Right kidney (tissue), 1 donor: ENCODE measurements at regions not wholly inside any gene's neighbourhood (a gene's known extent, or its start where the extent isn't known, plus 50 kb on each side); places are given as distances from the start of the nearest gene placed in this dataset.
"Not testable (repeated sequence)": the region's sequence is repeated elsewhere in the genome, so short reads cannot be mapped to it uniquely, and the experiment has no call there.

Experiments used
- DNase-seq: peaks from one replicate; pipeline ENCODE4 v3.0.0-alpha.2; 2016

DNA sequence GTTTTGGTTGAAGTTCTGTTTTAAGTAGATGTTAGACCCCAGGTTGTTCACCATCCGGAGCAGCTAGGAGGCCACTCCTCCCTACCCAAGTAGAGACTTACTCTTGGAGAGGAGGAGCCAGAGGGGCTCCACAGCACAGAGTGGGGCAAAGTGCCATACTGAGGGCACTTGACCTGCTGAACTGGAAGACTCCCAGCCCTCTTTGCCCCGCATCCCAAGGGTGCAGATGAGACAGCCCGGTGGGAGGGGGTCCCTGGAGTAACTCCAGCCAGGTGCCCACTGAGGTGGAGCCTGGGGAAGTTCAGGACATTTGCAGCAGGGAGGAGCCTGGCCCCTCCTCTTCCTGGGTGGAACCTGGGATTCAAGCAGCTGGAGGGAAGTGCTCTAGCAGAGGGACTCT is 102.1 kb upstream of the GPR6 start:
- DNase-seq, result no peak

DNA sequence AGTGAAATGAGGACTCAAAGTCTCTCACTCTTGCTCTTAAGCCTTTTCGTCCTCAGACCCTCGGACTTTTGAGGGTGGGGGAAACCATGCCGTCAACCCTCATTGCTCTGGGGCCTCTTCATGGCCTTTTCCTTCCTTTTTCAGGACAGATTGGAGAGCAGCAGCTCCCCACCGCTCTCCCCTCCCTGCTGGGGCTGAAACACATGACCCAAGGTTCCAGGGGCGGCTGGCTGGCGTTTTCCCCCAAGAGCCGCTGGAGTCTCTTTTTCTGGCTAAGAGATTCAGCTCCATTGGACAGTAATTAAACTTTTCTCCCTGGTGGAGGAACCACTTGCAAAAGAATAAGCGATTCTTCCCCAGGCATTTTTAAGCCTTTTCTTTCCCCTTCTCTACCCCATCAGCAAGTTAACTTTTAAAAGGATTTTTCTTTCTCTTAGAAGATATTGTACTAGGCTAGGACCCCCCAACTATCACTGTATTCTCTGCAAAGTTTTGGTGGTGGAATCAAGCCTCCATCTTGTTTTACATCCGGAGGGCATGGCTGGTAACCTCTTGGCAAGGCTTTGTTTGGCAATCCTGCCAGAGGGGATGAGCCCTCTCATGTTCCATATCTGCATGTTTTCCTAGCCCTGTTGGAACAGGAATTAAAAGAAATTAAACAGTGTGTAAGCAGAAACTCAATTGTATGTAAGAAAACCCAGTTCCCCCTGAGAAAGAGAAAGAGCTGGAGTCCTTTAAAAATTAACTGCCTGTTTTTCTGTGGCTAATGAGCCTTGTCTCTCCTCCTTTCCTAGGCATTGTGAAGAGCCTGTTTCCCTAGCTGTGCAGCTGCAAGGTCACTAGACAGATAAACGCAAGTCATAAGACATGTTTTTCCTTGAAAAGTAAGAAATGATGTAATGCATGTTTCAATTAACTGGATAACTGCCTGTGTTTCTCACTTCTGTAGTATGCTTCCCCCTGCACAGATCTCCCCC is 100.8 kb upstream of the GPR6 start:
- DNase-seq, result peak; percentile 63

DNA sequence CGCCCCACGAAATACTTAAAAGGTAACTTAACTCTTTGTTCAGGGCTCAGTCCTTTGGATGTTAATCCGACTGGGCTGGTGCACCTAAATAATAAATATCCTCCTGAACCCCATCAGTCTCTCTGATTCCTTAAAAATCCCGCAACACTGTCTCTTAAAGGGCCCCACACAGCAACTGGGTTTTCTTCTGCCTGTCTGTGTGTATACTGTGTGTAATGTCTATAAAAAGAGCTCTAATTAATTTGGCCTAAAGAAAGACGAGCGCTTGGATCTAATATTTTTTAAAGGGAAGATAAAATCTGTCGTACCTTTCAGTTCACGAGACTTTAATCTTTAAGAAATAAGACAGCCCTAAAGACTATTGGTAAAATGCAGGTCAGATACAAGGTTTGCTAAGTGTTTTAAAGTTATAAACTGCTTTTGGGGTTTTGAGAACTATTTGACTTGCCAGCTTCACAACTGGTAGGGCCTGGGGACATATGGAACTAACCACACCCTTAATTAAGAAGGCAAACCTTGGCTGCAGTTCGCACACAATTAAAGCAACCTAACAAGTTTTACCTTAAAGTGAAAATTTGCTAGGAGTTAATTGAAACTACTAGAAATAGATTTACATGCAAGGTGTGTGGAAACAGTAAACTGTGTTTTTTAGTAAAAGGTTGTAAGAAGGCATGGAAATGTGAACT is 100.0 kb upstream of the GPR6 start:
- peak; percentile 26 for DNase-seq

DNA sequence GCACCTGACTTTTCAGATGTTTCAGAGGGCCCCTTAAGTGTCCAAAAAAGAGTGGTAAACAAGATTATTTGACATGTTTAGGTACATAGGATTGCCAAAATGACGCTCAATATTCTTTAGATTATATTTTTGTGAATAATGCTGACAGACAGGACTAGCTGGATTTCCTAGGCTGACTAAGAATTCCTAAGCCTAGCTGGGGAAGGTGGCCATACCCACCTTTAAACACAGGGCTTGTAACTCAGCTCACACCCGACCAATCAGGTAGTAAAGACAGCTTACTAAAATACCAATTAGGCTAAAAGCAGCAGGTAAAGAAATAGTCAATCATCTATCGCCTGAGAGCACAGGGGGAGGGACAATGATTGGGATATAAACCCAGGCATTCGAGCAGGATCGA is 99.0 kb upstream of the GPR6 start:
- DNase-seq, result not testable (repeated sequence)

DNA sequence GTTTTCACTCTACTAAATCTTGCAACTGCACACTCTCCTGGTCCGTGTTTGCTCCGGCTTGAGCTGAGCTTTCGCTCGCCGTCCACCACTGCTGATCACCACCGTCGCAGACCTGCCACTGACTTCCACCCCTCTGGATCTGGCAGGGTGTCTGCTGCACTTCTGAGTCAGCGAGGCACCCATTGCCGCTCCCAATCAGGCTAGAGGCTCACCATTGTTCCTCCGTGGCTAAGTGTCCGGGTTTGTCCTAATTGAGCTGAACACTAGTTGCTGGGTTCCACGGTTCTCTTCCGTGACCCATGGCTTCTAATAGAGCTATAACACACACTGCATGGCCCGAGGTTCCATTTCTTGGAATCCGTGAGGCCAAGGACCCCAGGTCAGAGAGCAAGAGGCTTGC is 98.6 kb upstream of the GPR6 start:
- peak; percentile 19 for DNase-seq

DNA sequence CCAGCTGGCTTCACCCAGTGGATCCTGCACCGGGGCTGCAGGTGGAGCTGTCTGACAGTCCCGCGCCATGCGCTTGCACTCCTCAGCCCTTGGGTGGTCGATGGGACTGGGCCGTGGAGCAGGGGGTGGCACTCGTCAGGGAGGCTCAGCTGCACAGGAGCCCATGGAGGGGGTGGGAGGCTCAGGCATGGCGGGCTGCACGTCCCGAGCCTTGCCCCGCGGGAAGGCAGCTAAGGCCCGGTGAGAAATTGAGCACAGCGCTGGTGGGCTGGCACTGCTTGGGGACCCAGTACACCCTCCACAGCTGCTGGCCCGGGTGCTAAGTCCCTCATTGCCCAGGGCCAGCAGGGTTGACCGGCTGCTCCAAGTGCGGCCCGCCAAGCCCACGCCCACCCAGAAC is 97.0 kb upstream of the GPR6 start:
- not testable (repeated sequence) for DNase-seq

DNA sequence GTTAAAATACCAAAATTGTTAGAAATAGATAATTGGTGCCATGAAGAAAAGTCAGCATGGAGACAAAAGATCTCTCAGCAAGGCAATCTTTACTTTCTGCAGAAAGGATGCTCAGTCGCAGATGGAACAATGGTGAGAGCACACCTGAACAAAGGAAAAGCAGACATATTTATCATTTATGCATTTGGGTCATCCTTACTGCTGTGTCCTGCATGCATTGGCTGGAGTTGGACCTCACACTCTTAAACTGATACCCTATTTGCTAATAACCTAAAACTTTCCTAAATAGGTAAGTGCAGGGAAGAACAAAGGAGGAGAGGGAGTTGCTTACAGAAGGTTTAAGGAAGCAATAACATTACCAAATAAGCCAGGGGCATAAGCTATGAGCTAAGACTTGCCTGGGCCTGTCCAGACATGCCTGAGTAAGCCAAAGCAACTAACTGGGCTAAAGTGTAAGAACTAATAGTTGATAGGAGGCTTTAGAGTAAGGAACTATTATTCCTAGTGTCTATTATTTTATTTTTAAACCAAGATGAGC is 96.1 kb upstream of the GPR6 start:
- not testable (repeated sequence) for DNase-seq

DNA sequence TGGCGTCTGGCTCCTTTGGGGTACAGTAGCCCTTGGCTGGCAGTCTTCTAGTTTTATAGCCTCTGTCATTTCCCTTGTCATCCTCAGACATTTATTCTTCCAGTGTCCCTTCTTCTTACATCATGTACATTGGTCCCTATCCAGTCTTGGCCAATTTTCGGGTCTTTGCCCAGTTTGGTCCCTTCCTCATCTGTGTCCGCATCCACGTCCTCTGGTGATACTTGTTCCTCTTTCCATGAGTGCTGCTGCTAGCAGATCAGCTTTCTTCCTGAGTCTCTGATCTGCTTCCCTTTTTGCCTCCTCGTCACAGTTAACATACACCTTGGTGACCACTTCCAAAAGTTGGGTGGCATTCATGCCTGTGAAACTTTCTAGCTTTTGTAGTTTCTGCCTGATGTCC is 86.2 kb upstream of the GPR6 start:
- no peak for DNase-seq

DNA sequence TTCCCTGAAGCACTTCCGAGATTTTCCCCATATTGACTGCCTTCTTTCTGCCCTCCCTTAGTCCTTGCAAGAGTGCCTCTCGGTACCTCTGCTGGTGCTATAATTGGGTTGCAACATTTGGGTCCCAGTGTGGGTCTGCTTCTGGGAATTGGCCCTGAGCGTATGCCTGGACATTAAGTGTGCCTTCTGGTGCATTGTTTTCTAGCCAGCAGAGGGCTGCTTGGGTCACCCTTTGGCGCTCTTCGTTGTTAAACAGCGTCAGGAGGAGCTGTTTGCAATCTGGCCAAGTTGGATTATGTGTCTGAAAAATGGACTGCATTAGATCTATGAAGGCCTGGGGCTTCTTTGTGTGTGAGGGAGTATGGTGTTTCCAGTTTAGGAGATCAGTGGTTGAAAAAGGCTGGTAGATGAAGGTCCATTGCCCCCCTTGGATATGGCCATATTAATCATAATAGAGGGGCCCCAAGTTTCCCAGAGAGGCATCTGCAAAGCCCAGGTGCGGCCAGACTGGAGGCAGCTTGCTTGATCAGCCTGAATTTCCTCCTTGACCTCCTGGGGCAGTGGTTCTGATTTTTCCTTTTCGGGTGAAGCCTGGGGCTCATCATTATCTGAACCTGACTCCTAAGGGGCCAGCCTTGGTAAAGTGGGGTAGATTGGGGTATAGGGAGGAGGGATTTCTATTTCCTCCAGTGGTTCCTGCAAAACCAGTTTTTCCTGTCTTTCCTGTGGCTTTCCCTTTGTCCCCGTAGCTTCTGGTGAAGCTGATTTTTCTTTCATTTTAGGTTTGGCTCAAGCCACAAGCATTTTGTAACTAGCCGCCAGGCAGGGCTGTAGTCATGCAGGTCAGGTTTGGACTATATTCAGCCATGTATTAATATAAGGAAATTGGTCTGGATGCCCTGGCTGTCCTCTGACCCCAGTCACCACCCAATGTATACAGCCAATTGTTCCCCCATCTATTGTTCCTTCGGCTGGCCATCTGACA is 85.4 kb upstream of the GPR6 start:
- DNase-seq, result peak; percentile 37

DNA sequence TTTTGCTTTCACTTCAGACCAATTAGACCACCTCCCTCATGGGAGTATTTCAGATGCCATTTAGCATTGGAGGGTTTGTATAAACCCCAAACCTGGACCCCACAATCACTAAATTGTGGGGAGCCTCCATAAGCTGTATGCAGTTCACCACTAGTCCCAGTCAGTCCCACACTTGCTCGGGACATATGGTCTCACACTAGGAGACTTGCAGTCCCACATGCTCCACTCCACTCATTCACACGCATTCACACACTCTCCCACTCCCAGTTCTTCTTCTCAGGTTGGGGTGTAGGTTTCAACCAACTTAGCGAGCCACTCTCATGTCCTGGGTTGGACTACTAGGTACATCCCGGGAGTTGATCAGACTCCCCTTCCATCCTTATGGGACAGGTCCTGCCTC is 84.5 kb upstream of the GPR6 start:
- no peak for DNase-seq

DNA sequence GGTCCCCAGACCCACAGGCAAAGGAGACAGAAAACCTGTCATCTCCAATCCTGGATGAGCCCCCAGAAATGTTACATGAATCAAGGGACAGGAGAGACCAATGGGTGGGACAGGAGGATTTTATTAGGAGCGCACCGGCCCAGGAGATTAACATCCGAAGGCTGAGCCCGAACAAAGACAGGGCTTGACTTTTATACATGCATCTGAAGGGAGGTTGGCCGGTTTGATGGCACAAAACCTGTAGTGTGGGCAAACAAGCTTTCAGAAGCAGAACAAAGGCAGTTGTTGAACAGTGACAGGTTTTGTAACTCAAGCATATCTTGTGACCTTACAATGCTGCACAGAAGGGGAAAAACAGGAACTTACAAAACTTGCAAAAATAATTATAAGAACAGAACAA is 83.9 kb upstream of the GPR6 start:
- no peak for DNase-seq

DNA sequence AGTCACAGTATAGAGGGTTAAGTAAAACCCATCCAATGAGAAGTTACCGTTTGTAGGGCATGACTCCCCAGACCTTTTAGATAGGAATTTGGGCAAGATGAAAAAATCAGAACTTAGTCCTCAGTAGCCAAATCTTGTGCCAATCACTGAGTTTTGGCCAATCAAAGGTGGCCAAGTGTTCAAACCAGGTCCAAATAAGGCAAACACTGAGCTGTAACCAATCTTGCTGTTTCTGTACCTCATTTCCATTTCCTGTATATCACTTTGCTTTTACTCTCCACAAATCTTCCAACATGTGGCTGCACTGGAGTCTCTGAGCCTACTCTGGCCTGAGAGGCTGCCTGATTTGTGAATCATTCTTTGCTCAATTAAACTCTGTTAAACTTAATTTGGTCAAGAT is 81.8 kb upstream of the GPR6 start:
- no peak for DNase-seq

DNA sequence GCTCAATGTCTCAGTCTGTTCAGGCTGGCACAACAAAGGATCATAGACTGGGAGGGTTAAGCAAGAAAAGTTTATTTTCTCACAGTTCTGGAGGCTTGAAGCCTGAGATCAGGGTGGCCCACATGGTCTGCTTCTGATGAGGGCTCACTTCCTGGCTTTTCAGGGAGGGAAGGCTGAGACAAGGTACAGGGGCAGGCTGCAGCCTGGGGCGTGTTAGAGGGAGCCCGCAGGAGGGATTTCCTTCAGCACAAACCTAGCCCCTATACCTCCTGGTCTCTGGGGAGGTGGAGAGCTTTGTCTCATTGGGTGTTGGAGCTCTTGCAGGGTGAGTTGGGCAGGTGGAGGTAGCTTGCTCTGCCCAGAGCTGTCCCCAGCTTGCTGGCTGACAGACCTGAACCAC is 81.1 kb upstream of the GPR6 start:
- no peak for DNase-seq

DNA sequence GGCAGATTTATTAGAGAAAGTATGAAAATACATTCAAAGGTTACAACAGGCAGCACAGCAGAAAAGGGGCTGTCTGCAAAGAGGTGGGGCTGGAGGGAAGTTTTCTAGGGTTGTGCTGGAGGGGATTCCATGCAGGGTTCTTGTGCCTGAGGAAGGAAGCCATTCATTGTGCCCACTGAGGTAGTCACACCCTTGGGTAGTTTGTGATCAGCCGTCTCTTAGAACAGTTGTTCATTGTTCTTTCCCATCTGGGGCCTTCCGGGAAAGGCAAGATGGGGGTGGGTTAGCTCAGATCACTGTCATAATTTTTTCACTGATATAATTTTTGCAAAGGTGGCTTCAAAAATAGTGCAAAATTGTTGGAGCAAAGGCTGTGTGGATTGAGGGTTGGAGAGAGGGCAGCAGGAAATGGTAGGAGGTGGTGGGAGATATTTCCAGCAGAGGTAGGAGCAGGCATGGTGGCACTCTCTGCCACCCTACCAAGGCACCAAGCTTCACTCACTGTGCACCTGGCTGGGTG is 80.5 kb upstream of the GPR6 start:
- DNase-seq, result no peak

DNA sequence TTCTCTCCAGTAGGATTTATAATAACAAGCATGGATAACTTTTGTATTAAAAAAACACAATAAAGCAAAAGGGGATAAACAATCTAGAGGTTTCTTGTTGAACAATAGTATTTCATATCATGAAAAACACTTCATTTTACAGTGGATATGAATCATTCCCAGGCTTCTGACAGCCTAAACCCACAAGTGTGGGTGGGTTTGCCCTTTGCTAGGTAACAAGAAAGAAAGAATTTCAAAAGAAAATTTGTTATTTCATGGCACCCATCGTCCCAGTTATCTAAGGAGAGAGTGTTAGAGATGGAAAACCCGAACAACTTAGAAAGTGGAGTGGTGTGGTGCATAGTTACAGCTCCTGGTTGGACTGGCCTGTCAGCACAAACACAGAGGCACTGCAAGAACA is 76.1 kb upstream of the GPR6 start:
- DNase-seq, result no peak

DNA sequence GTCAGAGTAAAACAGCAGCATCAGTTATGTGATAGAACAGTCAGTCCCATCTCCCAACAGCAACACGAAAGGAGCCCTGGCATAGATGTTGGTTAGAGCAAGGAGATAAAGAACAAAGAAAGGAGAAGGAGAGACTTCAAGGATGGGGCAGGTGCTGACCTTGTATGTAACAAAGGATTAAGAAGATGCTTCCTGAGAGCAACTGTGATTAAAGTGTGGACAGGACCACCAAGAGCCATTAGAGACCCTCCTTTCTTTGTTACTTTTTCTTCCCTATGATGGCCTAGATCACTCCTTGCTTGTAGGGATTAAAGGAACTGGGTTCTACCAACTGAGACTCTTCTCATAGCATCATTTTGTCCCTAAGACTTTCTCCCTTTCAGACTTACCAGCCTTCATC is 75.2 kb upstream of the GPR6 start:
- DNase-seq, result no peak

DNA sequence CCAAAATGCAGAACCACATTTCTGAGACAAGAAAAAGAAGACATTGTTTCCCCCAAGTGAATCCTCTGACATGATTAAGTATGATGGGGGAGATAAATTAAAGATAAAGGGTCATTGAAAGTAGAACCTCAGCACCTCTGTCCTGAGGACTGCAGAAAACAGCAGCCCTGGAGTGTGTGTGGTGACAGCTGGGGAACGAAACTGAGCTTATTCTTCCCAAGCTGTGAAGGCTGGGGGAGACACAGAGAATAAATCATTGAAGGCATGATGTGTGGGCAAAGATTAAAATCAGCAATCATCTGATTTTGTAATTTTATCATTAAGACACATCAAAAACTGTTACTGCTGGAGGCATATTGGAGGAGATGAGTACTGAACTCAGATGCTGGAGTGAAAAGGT is 67.5 kb upstream of the GPR6 start:
- DNase-seq, result no peak

DNA sequence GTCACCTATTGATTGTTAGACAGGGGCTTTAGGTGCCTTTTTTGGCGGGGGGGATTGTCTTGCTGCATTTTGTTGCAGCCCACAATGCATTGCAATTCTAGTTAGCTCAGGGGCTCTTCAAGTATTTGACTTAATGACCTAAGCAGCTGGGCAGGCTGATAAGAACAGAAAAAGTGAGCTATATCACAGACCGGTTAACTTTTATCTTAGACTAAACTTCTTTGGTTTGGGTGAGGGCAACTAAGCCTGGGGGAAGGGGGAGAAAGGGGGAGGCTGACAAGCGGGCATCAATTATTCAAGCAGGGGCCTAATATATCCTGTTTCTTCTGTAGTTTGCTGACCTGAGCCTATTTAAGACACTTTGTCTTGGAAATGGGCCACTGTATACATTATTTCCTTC is 66.0 kb upstream of the GPR6 start:
- no peak for DNase-seq

DNA sequence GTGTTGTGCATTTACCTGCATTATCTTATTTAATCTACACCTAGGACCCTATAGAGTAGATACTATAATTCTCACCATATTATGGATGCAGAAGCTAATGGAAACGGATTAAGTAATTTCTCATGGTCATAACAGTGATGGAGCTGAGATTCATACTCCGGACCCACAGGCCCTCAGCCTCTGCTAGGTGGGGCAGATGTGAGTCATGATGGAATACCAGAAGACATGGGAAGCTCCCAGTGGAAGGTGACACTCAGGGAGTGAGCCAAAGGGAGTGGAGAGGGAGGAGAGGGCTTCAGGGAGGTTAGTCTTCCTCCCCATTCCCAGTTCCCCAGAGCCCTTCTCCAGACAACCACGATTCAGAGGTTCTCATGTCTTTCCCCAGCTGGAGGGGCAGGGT is 65.2 kb upstream of the GPR6 start:
- DNase-seq, result no peak

DNA sequence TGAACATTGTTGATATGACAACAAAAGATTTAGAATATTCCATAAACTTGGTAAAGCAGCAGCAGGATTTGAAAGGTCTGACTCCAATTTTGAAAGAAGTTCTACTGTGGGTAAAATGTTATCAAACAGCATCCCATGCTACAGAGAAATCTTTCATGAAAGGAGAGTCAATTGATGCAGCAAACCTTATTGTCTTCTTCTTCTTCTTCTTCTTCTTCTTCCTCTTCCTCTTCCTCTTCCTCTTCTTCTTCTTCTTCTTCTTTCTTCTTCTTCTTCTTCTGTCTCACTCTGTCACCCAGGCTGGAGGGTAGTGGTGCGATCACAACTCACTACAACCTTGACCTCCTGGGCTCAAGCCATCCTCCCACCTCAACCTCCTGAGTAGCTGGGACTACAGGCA is 62.4 kb upstream of the GPR6 start:
- not testable (repeated sequence) for DNase-seq

DNA sequence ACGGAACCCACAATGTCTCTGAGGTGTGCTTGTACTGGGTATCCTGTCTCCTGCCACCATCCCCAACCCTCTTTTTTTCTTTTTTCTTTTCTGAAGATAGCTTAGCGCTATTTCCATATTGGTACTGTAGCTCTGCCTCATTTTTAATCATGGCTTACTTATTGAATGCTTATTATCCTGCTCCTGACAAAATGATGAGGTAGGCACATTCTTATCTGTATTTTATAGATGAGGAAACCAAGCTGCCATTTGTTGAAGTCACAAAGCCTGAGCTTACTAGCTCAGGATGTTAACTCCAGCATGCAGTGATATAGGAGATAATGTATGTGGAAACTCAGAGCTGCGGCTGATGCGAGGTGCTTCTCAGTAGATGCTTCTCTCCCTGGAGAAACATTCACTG is 61.4 kb upstream of the GPR6 start:
- DNase-seq, result no peak

DNA sequence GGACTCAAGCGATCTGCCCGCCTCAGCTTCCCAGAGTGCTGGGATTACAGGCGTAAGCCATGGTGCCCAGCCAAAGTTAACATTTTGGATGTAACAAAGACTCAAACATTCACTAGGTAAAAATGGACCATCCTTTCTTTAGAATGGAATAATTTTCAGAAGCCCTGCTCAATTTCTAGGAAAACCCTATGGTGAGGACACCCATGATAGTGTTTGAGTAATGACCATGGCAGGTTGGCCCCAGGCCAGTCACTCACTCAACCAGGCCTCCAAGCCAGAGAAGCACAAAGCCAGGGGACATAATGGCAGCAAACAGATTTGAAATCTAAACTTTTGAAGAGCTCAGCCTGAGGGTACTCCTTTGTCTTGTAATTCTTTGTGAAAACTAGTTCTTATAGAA is 59.9 kb upstream of the GPR6 start:
- no peak for DNase-seq
